GM12872 (cell line): ENCODE measurements at regions not wholly inside any gene's neighbourhood (a gene's known extent, or its start where the extent isn't known, plus 50 kb on each side); places are given as distances from the start of the nearest gene placed in this dataset.

Experiments used
- CTCF ChIP-seq: IDR thresholded peaks from 3 replicates; pipeline ENCODE4 v1.5.1; 2011; ENCODE audit warnings: low read depth, mild to moderate bottlenecking, low read length, moderate library complexity; ENCODE audit not compliant: insufficient read depth

GRCh38 chr7:10593080-10593479 lies 380.6 kb upstream of the PHF14 start:
- TF ChIP-seq CTCF: no peak

GRCh38 chr7:10596827-10597226 lies 376.8 kb upstream of the PHF14 start:
- TF ChIP-seq CTCF: no peak

GRCh38 chr7:10604128-10604527 lies 369.5 kb upstream of the PHF14 start:
- TF ChIP-seq CTCF: no peak

DNA sequence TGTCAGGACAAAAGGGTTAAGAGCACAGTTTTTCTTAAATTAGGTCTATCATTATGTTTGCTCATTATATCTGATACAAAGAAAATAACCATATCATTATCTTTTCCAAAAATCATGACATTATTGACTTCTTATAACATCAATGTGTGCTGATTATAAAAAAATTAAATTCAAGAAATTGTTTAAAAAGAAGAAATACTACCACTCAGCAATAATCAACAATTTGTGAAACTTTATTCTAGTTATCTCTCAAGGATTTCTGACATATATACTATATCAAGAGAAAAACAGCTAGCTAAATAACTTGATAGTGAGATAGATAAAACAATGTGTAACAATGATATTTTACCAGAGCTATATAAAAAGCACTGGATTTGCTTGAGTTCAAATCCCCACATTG lies 360.7 kb upstream of the PHF14 start:
- no peak for TF ChIP-seq CTCF

DNA sequence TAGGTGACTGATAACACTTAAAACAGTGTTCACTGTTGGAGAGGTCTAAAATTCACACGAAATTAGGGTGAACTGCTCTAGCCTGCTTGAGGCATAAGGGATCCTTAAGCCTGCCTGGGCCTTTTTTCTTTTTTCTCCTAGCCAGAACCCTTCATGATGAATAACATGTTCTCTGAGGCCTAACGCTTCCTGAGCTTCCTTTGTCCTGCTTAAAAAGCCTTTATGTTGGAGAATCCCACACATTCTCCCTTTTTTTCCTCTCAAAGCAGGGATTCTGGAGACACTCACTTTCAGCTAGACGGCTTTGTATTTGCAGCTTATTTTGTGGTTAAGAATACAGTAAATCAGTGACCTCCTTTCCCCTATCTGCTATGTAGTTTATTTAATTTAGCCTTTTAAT lies 354.7 kb upstream of the PHF14 start:
- TF ChIP-seq CTCF: no peak

- TF ChIP-seq CTCF: no peak
These were observed 341.0 kb upstream of the PHF14 start for GRCh38 chr7:10632712-10633111.

DNA sequence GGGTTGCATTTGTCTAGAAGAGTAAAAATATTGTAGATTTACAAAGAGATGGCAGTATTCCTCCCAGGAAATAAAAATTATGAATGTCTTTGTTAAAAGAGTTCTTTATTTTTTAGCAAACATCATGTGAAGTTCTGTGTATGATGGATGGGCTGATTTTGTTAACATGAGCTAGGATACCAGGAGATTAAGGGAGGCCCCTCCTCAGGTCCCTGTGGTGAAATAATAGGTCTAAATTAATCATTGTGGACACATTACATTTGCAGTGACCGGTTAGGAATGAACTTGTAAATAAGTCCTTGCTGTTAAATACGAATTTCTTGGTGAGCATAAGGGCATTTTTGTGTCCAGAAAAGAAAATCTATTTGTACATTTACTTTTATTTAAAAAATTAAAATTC lies 339.4 kb upstream of the PHF14 start:
- TF ChIP-seq CTCF: no peak

- no peak for TF ChIP-seq CTCF
These were observed 335.7 kb upstream of the PHF14 start for GRCh38 chr7:10637991-10638390.
